ENCODE measurements at regions not wholly inside any gene's neighbourhood (a gene's known extent, or its start where the extent isn't known, plus 50 kb on each side); places are given as distances from the start of the nearest gene placed in this dataset.

GRCh38 chr2:215851082-215851481 lies 162.3 kb downstream of the MREG start:
- no peak for TF ChIP-seq FOXM1 (IDR thresholded peaks at IDR 0.05; ENCODE audit: low read depth)
- TF ChIP-seq CTCF (IDR thresholded peaks at IDR 0.05) = no peak
- no peak for TF ChIP-seq RAD21 (IDR thresholded peaks at IDR 0.05; ENCODE audit: low read length)
- TF ChIP-seq EP300 (IDR thresholded peaks at IDR 0.05; ENCODE audit: borderline replicate concordance in 1 of 2, low read depth in 1 of 2, low read length in 1 of 2) = no peak
- TF ChIP-seq NFIC (IDR thresholded peaks at IDR 0.05; ENCODE audit: borderline replicate concordance) = no peak
- TF ChIP-seq REST (IDR thresholded peaks at IDR 0.05; ENCODE audit: low read depth, low read length) = no peak
- no peak for TF ChIP-seq USF1 (IDR thresholded peaks at IDR 0.05; ENCODE audit: borderline replicate concordance, low read depth)
- no peak for TF ChIP-seq NRF1 (IDR thresholded peaks at IDR 0.05; ENCODE audit: low read depth, low read length)
- no peak for TF ChIP-seq RFX5 (IDR thresholded peaks at IDR 0.05; ENCODE audit: low read length)
- TF ChIP-seq POLR2AphosphoS5 (IDR thresholded peaks at IDR 0.05; ENCODE audit: low read depth, low read length) = no peak
- no peak for TF ChIP-seq TAF1 (IDR thresholded peaks at IDR 0.05; ENCODE audit: borderline replicate concordance, low read depth, low read length)
- TF ChIP-seq EZH2phosphoT487 (IDR thresholded peaks at IDR 0.05; ENCODE audit: borderline replicate concordance, low read depth) = no peak

Measured in SK-N-SH (cell line).